ENCODE measurements at regions not wholly inside any gene's neighbourhood (a gene's known extent, or its start where the extent isn't known, plus 50 kb on each side); places are given as distances from the start of the nearest gene placed in this dataset.

DNA sequence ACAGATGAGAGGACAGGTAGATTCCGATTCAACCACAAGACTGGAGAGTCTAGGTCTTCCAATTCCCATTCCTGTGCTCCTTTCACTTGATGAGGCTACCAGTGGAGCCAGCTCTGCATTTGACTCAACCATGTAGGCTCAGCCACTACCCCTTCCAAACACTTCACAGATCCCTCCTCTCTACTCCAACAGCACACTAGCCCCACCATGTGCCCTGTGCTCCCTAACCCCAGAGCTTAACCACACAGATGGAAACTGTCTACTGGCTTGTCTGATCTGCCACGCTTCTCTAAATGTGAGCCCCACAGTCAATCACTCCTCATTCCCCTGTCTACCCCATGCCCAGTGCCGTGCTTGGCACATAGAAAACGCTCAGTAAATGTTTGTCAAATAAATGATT is 508.2 kb downstream of the CDK5RAP2 start:
- Mint-ChIP-seq H3K9me3 (no peaks in the 10 kb centered on the region), H3K27ac (no peak overlapping the region), H3K36me3 (ENCODE audit: low read depth) (no peaks in the 10 kb centered on the region), H3K27me3 (ENCODE audit: low read depth) (no peaks in the 10 kb centered on the region), H3K4me3 (ENCODE audit: low read depth) (no peak overlapping the region), H3K4me1 (ENCODE audit: low read depth) (no peaks in the 10 kb centered on the region)
- intact Hi-C loops (cut with micrococcal nuclease): no loop called here
- no peak for DNase-seq (ENCODE audit: low spot score)

DNA sequence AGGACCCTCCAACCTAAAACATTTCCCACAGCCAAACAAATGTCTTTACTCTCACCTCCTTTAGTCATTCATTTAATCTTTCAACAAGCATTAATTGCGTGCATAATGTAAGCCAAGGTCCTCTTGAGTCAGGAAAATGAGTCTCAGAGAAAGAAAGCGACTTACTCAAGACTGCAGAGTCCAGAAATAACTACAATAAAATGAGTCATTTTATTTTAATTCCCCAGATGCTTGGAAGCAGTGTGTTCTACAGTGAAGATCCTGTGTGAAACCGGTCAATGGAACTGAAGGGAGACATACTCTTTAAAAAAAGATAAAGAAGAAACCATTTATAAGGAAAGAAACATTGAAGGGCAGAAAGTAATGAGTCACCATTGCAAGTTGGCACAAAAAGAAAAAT is 513.7 kb downstream of the CDK5RAP2 start:
- no peaks in the 10 kb centered on the region for H3K27me3 Mint-ChIP-seq (ENCODE audit: low read depth)
- intact Hi-C loops (cut with micrococcal nuclease): no loop called here
- H3K36me3 Mint-ChIP-seq (ENCODE audit: low read depth): no peaks in the 10 kb centered on the region
- H3K4me1 Mint-ChIP-seq (ENCODE audit: low read depth): no peaks in the 10 kb centered on the region
- no peak overlapping the region for H3K27ac Mint-ChIP-seq
- H3K9me3 Mint-ChIP-seq: peaks cover 3% of the 10 kb centered on the region
- H3K4me3 Mint-ChIP-seq (ENCODE audit: low read depth): no peak overlapping the region
- no peak for DNase-seq (ENCODE audit: low spot score)

DNA sequence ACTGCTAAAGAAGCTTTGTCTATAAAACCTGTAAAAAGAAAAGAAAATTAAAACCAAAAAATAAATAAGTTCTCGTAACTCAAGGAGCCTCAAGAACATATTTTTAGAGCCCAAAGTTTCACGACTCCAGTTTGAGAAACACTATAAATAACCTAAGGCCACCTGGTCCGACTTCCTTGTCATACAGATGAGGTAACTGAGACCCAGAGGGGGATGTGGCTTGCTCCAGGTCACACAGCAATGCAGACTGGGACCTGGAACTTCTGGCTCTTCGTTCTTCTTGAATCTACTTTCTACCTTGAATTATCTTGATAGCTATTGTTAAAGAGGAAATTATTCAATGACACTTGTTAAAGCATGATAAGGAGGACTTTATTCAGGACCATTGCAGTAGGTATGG is 514.8 kb downstream of the CDK5RAP2 start:
- Mint-ChIP-seq H3K36me3 (ENCODE audit: low read depth) (no peaks in the 10 kb centered on the region), H3K9me3 (peaks cover 3% of the 10 kb centered on the region), H3K4me3 (ENCODE audit: low read depth) (no peak overlapping the region), H3K4me1 (ENCODE audit: low read depth) (no peaks in the 10 kb centered on the region), H3K27ac (no peak overlapping the region), H3K27me3 (ENCODE audit: low read depth) (no peaks in the 10 kb centered on the region)
- no peak for DNase-seq (ENCODE audit: low spot score)
- intact Hi-C loops (cut with micrococcal nuclease): no loop called here

DNA sequence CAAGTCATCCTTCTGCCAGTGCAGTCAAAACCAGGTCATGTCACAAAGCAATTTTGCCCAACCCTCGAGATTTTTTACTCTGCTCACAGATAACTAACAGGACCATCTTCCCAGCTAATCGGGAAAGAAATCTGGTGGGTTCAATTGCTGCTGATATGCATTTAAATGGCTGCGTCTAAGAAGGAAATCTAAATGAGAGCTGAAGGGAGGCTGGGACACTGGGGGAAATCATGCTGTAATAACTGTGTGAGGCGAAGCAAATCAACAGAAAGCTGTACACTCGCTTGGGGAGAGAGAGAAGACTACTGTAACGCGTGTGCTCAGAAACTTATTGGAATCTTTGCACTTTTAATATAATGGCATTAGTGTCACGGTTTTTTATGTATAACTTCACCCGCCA is 535.0 kb downstream of the CDK5RAP2 start:
- intact Hi-C loops (cut with micrococcal nuclease): no loop called here
- H3K9me3 Mint-ChIP-seq: no peaks in the 10 kb centered on the region
- no peak overlapping the region for H3K27ac Mint-ChIP-seq
- H3K4me1 Mint-ChIP-seq (ENCODE audit: low read depth): no peaks in the 10 kb centered on the region
- no peaks in the 10 kb centered on the region for H3K27me3 Mint-ChIP-seq (ENCODE audit: low read depth)
- no peak for DNase-seq (ENCODE audit: low spot score)
- no peak overlapping the region for H3K4me3 Mint-ChIP-seq (ENCODE audit: low read depth)
- H3K36me3 Mint-ChIP-seq (ENCODE audit: low read depth): no peaks in the 10 kb centered on the region

DNA sequence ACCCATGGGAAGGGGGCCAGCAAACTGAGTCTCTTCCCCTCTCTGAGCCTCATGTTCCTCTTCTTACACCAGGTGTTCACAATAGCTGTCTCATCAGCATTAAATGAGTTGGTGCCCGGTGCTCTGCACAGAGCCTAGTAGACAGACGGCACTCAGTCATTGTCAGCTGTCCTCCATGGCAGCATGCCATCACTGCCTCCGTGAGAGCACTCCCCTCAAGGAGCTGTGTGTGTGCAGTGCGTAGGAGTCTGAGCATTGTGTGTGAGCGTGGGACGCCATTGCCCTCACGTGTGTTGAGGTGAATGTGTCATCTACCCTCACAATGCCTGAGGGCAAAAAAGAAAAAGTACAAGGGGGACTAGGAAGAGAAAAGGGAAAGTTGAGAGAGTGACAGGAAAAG is 536.5 kb downstream of the CDK5RAP2 start:
- no peak for DNase-seq (ENCODE audit: low spot score)
- Mint-ChIP-seq H3K27me3 (ENCODE audit: low read depth) (no peaks in the 10 kb centered on the region), H3K9me3 (no peaks in the 10 kb centered on the region), H3K36me3 (ENCODE audit: low read depth) (no peaks in the 10 kb centered on the region), H3K4me3 (ENCODE audit: low read depth) (no peak overlapping the region), H3K4me1 (ENCODE audit: low read depth) (no peaks in the 10 kb centered on the region), H3K27ac (no peak overlapping the region)
- intact Hi-C loops (cut with micrococcal nuclease): no loop called here

GRCh38 chr9:120040896-120041295 is 539.1 kb downstream of the CDK5RAP2 start:
- no peaks in the 10 kb centered on the region for H3K36me3 Mint-ChIP-seq (ENCODE audit: low read depth)
- intact Hi-C loops (cut with micrococcal nuclease): no loop called here
- H3K27me3 Mint-ChIP-seq (ENCODE audit: low read depth): no peaks in the 10 kb centered on the region
- no peaks in the 10 kb centered on the region for H3K9me3 Mint-ChIP-seq
- H3K4me1 Mint-ChIP-seq (ENCODE audit: low read depth): no peaks in the 10 kb centered on the region
- no peak for DNase-seq (ENCODE audit: low spot score)
- H3K27ac Mint-ChIP-seq: no peak overlapping the region
- H3K4me3 Mint-ChIP-seq (ENCODE audit: low read depth): no peak overlapping the region

GRCh38 chr9:120038342-120038741 is 541.6 kb downstream of the CDK5RAP2 start:
- Mint-ChIP-seq H3K9me3 (no peaks in the 10 kb centered on the region), H3K36me3 (ENCODE audit: low read depth) (no peaks in the 10 kb centered on the region), H3K27ac (no peak overlapping the region), H3K4me1 (ENCODE audit: low read depth) (no peaks in the 10 kb centered on the region), H3K4me3 (ENCODE audit: low read depth) (no peak overlapping the region), H3K27me3 (ENCODE audit: low read depth) (no peaks in the 10 kb centered on the region)
- intact Hi-C loops (cut with micrococcal nuclease): no loop called here
- no peak for DNase-seq (ENCODE audit: low spot score)

GRCh38 chr9:120032639-120033038 is 547.3 kb downstream of the CDK5RAP2 start:
- Mint-ChIP-seq H3K27ac (no peak overlapping the region), H3K4me3 (ENCODE audit: low read depth) (no peak overlapping the region), H3K4me1 (ENCODE audit: low read depth) (no peaks in the 10 kb centered on the region), H3K27me3 (ENCODE audit: low read depth) (no peaks in the 10 kb centered on the region), H3K36me3 (ENCODE audit: low read depth) (no peaks in the 10 kb centered on the region), H3K9me3 (no peaks in the 10 kb centered on the region)
- intact Hi-C loops (cut with micrococcal nuclease): no loop called here
- no peak for DNase-seq (ENCODE audit: low spot score)

- intact Hi-C loops (cut with micrococcal nuclease): no loop called here
- DNase-seq (ENCODE audit: low spot score): no peak
- H3K27ac Mint-ChIP-seq: no peak overlapping the region
- H3K27me3 Mint-ChIP-seq (ENCODE audit: low read depth): no peaks in the 10 kb centered on the region
- H3K9me3 Mint-ChIP-seq: no peaks in the 10 kb centered on the region
- H3K4me1 Mint-ChIP-seq (ENCODE audit: low read depth): no peaks in the 10 kb centered on the region
- no peak overlapping the region for H3K4me3 Mint-ChIP-seq (ENCODE audit: low read depth)
- no peaks in the 10 kb centered on the region for H3K36me3 Mint-ChIP-seq (ENCODE audit: low read depth)
Observed at GRCh38 chr9:120030847-120031246, 549.1 kb downstream of the CDK5RAP2 start.

DNA sequence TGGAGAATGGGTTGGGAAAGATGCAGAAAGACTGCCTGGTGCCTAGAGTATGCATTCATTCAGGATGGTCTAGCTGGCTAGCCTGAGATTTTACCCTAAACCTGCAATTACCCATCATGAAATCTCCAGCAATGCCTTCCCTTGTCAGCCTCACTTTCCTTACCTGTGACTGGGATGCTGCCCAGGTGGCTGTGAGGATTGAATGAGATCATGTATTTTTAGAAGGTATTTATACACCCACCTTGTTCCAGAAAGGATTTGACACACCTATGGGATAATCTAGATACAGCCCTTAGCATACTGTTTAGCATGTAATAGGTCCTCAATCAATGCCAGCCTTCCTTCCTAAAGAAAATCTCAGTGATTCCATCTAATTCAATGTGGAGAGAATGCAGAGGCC is 561.4 kb downstream of the CDK5RAP2 start:
- intact Hi-C loops (cut with micrococcal nuclease): no loop called here
- Mint-ChIP-seq H3K27ac (no peak overlapping the region), H3K4me1 (ENCODE audit: low read depth) (no peaks in the 10 kb centered on the region), H3K27me3 (ENCODE audit: low read depth) (no peaks in the 10 kb centered on the region), H3K9me3 (no peaks in the 10 kb centered on the region), H3K36me3 (ENCODE audit: low read depth) (no peaks in the 10 kb centered on the region), H3K4me3 (ENCODE audit: low read depth) (no peak overlapping the region)
- no peak for DNase-seq (ENCODE audit: low spot score)

DNA sequence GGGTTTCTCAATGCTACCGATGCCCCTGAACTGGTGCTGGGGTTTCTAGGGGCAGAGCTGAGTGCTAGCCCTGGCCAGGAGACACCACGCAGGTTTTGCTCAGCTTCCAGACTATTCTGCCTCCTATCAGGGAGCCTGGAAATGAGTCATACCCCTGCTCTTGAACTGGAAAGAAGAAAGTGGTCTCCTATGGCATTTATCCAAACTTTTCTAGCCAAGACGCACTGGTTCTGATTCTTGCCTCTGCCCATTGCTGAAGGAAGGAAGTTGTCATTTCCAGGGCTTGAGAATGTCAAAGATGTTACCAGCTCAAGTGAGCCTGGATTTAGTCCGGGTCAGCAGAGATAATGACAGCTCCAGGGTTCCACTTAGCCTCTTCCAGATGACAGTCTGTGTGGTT is 561.9 kb downstream of the CDK5RAP2 start:
- no peak for DNase-seq (ENCODE audit: low spot score)
- no peak overlapping the region for H3K27ac Mint-ChIP-seq
- H3K36me3 Mint-ChIP-seq (ENCODE audit: low read depth): no peaks in the 10 kb centered on the region
- no peak overlapping the region for H3K4me3 Mint-ChIP-seq (ENCODE audit: low read depth)
- no peaks in the 10 kb centered on the region for H3K27me3 Mint-ChIP-seq (ENCODE audit: low read depth)
- intact Hi-C loops (cut with micrococcal nuclease): no loop called here
- H3K9me3 Mint-ChIP-seq: no peaks in the 10 kb centered on the region
- no peaks in the 10 kb centered on the region for H3K4me1 Mint-ChIP-seq (ENCODE audit: low read depth)

- no peak for DNase-seq (ENCODE audit: low spot score)
- no peaks in the 10 kb centered on the region for H3K27me3 Mint-ChIP-seq (ENCODE audit: low read depth)
- H3K9me3 Mint-ChIP-seq: no peaks in the 10 kb centered on the region
- no peak overlapping the region for H3K4me3 Mint-ChIP-seq (ENCODE audit: low read depth)
- no peaks in the 10 kb centered on the region for H3K4me1 Mint-ChIP-seq (ENCODE audit: low read depth)
- H3K27ac Mint-ChIP-seq: no peak overlapping the region
- intact Hi-C loops (cut with micrococcal nuclease): no loop called here
- H3K36me3 Mint-ChIP-seq (ENCODE audit: low read depth): no peaks in the 10 kb centered on the region
Observed at GRCh38 chr9:120016231-120016630, 563.7 kb downstream of the CDK5RAP2 start.

DNA sequence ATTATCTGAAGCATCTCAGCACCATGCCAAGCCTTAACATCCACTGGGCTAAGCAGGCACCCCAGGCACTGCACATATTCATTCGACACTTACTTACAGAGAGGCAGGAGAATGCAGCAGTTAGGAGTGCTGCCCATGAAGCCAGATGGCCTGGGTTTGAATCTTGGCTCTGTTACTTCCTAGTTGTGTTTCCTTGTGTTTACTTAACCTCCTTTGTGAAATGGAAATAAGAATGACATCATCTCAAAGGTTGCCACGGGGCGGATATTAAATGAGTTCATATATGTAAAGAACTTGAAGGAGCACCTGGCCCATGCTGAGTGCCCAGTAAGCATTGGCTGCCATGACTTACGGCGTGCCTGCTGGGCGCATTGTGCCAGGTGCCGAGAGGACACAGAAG is 565.2 kb downstream of the CDK5RAP2 start:
- Mint-ChIP-seq H3K9me3 (no peaks in the 10 kb centered on the region), H3K36me3 (ENCODE audit: low read depth) (no peaks in the 10 kb centered on the region), H3K4me1 (ENCODE audit: low read depth) (no peaks in the 10 kb centered on the region), H3K27ac (no peak overlapping the region), H3K27me3 (ENCODE audit: low read depth) (no peaks in the 10 kb centered on the region), H3K4me3 (ENCODE audit: low read depth) (no peak overlapping the region)
- no peak for DNase-seq (ENCODE audit: low spot score)
- intact Hi-C loops (cut with micrococcal nuclease): no loop called here

- Mint-ChIP-seq H3K27ac (no peak overlapping the region), H3K4me3 (ENCODE audit: low read depth) (no peak overlapping the region), H3K27me3 (ENCODE audit: low read depth) (peaks cover 2% of the 10 kb centered on the region), H3K4me1 (ENCODE audit: low read depth) (no peaks in the 10 kb centered on the region), H3K36me3 (ENCODE audit: low read depth) (no peaks in the 10 kb centered on the region), H3K9me3 (no peaks in the 10 kb centered on the region)
- intact Hi-C loops (cut with micrococcal nuclease): no loop called here
- DNase-seq (ENCODE audit: low spot score): no peak
Observed at GRCh38 chr9:120009856-120010255, 570.1 kb downstream of the CDK5RAP2 start.

Measured in activated T-helper 2 cell treated with anti-CD3 and anti-CD28 coated beads, Interferon-gamma antibody, Interleukin-2, Interleukin-4, amounts not matched to agents 10 μg/mL and 5 μg/mL and 100 μg/mL, durations not matched to agents 14 hours and 24 hours and 36 hours (primary cell).